Hepatocyte (in vitro differentiated cells): ENCODE measurements at regions not wholly inside any gene's neighbourhood (a gene's known extent, or its start where the extent isn't known, plus 50 kb on each side); places are given as distances from the start of the nearest gene placed in this dataset.

ENCODE experiments used
- EZH2 ChIP-seq: fragments of 200-600 bp; sonication (generic); IDR thresholded peaks from 2 replicates; pipeline ENCODE4 v1.6.1; 2016; ENCODE audit warnings: antibody characterized with exemption, mild to moderate bottlenecking, borderline replicate concordance
- EZH2phosphoT487 ChIP-seq: fragments of 200-600 bp; sonication (generic); IDR thresholded peaks from one replicate; pipeline ENCODE4 v1.6.1; 2018; ENCODE audit warnings: antibody characterized with exemption, mild to moderate bottlenecking, low read depth, moderate library complexity; ENCODE audit not compliant: unreplicated experiment, severe bottlenecking
- TF ChIP-seq, protein P1 (sequence below): fragments of 200-600 bp; sonication (generic); IDR thresholded peaks from 2 replicates; pipeline ENCODE4 v1.5.1; 2016; ENCODE audit warnings: antibody characterized with exemption, mild to moderate bottlenecking; ENCODE audit not compliant: poor library complexity

DNA sequence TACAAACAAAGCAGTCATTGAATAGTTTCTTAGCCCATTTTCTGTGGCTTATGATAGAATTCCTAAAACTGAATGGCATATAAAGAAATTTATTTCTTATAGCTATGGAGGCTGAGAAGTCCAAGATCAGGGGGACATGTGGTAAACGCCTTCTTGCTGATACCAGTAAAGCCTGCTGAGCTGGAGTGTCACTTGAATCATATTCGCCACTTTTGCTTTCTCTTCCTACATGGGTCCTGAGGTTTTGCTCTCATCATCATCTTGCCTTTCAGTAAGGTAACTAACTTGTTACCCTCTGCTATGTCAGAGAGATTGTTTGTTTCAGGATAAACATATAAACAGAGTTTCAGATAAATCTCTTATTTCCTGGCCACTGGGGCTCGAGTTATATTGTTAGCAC, 203.3 kb upstream of the DMRT1 start:
- TF ChIP-seq EZH2 (no peak), EZH2phosphoT487 (no peak)
- TF ChIP-seq, protein P1, sequence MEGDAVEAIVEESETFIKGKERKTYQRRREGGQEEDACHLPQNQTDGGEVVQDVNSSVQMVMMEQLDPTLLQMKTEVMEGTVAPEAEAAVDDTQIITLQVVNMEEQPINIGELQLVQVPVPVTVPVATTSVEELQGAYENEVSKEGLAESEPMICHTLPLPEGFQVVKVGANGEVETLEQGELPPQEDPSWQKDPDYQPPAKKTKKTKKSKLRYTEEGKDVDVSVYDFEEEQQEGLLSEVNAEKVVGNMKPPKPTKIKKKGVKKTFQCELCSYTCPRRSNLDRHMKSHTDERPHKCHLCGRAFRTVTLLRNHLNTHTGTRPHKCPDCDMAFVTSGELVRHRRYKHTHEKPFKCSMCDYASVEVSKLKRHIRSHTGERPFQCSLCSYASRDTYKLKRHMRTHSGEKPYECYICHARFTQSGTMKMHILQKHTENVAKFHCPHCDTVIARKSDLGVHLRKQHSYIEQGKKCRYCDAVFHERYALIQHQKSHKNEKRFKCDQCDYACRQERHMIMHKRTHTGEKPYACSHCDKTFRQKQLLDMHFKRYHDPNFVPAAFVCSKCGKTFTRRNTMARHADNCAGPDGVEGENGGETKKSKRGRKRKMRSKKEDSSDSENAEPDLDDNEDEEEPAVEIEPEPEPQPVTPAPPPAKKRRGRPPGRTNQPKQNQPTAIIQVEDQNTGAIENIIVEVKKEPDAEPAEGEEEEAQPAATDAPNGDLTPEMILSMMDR: no peak
